H1 (cell line): ENCODE measurements at regions not wholly inside any gene's neighbourhood (a gene's known extent, or its start where the extent isn't known, plus 50 kb on each side); places are given as distances from the start of the nearest gene placed in this dataset.

ENCODE experiments used
- CTCF ChIA-PET: fragments of 300-600 bp; sonication (Branson Sonifier 250); formaldehyde crosslinking; loops from one replicate; lab custom pipeline; 2021; ENCODE audit not compliant: partially characterized antibody; lab: Charles Lee
- POLR2A ChIA-PET: fragments of 300-600 bp; sonication (Branson Sonifier 250); formaldehyde crosslinking; loops from one replicate; lab custom pipeline; 2021; ENCODE audit warnings: inconsistent platforms; ENCODE audit not compliant: partially characterized antibody; lab: Charles Lee
- DNase-seq, 2 experiments: peaks; one replicate each; pipeline versions ENCODE4 v3.0.0 to v3.0.0-alpha.2; 2010 to 2022; ENCODE audit warnings: low spot score in 2 of 2, low read depth in 1 of 2, mixed read lengths in 1 of 2
- FAIRE-seq: peaks from 2 replicates; lab custom pipeline; 2011; peaks lifted over from hg19 to GRCh38; lab: Jason Lieb, UNC
- H2AFZ ChIP-seq: 2 replicates; pipeline ENCODE4 v1.8.1; 2012; ENCODE audit warnings: low read length, inconsistent platforms
- H2AK5ac ChIP-seq: 2 replicates; pipeline ENCODE4 v1.6.1; 2013; ENCODE audit warnings: low read depth, low read length
- H2BK120ac ChIP-seq: replicated peaks from 2 replicates; pipeline ENCODE3; 2013; ENCODE audit warnings: low read depth, low read length, inconsistent platforms
- H2BK12ac ChIP-seq: 2 replicates; pipeline ENCODE4 v1.6.1; 2013; ENCODE audit warnings: low read depth, low read length
- H2BK15ac ChIP-seq: 2 replicates; pipeline ENCODE4 v1.6.1; 2013; ENCODE audit warnings: low read length
- H2BK20ac ChIP-seq: 2 replicates; pipeline ENCODE4 v1.6.1; 2013; ENCODE audit warnings: low read length
- H2BK5ac ChIP-seq: 2 replicates; pipeline ENCODE4 v1.6.1; 2013; ENCODE audit warnings: low read depth, low read length
- H3K14ac ChIP-seq: 2 replicates; pipeline ENCODE4 v1.6.1; 2013; ENCODE audit warnings: inconsistent platforms; ENCODE audit not compliant: insufficient read length
- H3K18ac ChIP-seq: 2 replicates; pipeline ENCODE4 v1.6.1; 2013; ENCODE audit warnings: low read length; ENCODE audit errors: extremely low read depth
- H3K23ac ChIP-seq: 2 replicates; pipeline ENCODE4 v1.6.1; 2013; ENCODE audit warnings: inconsistent platforms; ENCODE audit not compliant: insufficient read length
- H3K23me2 ChIP-seq: 2 replicates; pipeline ENCODE4 v1.6.1; 2013; ENCODE audit warnings: low read depth, low read length
- H3K27ac ChIP-seq: 2 replicates; pipeline ENCODE4 v1.6.1; 2011; ENCODE audit warnings: low read depth, low read length, inconsistent platforms
- H3K27me3 ChIP-seq, 4 experiments: replicated peaks in 1 of 4; 1 replicate in 1 of 4; 2 replicates in 3 of 4; pipeline versions ENCODE4 v1.6.1 to v1.8.1; 2011 to 2013; ENCODE audit warnings: low read length in 3 of 4, mild to moderate bottlenecking in 3 of 4, inconsistent platforms in 2 of 4, mixed read lengths in 2 of 4, moderate library complexity in 1 of 4; ENCODE audit not compliant: control insufficient read depth in 3 of 4, insufficient read depth in 3 of 4; ENCODE audit errors: extremely low read depth in 1 of 4
- H3K36me3 ChIP-seq, 4 experiments: 2 replicates each; pipeline versions ENCODE4 v1.6.1 to v1.8.1; 2011 to 2013; ENCODE audit warnings: mild to moderate bottlenecking in 4 of 4, low read length in 3 of 4, moderate library complexity in 2 of 4, control low read depth in 1 of 4, inconsistent platforms in 1 of 4; ENCODE audit not compliant: insufficient read depth in 4 of 4, control insufficient read depth in 2 of 4
- H3K4ac ChIP-seq: replicated peaks from 2 replicates; pipeline ENCODE3; 2013; ENCODE audit warnings: low read length, low read depth, mixed read lengths, inconsistent platforms; ENCODE audit not compliant: insufficient read length
- H3K4me1 ChIP-seq, 4 experiments: replicated peaks in 1 of 4; 1 replicate in 1 of 4; 2 replicates in 3 of 4; pipeline versions ENCODE4 v1.6.1 to v1.8.1; 2011 to 2013; ENCODE audit warnings: low read length in 3 of 4, inconsistent platforms in 2 of 4, mixed read lengths in 1 of 4; ENCODE audit not compliant: insufficient read depth in 4 of 4, control insufficient read depth in 3 of 4
- H3K4me2 ChIP-seq, 2 experiments: 2 replicates each; pipeline versions ENCODE4 v1.6.1 to v1.8.1; 2011 to 2013; ENCODE audit warnings: low read depth in 2 of 2, low read length in 2 of 2, control low read depth in 1 of 2, inconsistent platforms in 1 of 2, mild to moderate bottlenecking in 1 of 2; ENCODE audit not compliant: insufficient read depth in 1 of 2
- H3K4me3 ChIP-seq, 4 experiments: fragments of 200-600, 300-600 bp in 1 of 4; sonication (generic), shearing (Covaris generic), sonication (Bioruptor Twin) in 1 of 4; 2 replicates each; pipeline versions ENCODE4 v1.5.1 to v1.8.1; 2011 to 2016; ENCODE audit warnings: low read length in 4 of 4, low read depth in 3 of 4, control low read depth in 2 of 4, inconsistent platforms in 2 of 4, mild to moderate bottlenecking in 2 of 4, mixed read lengths in 1 of 4, moderate library complexity in 1 of 4; ENCODE audit not compliant: insufficient read depth in 2 of 4; ENCODE audit errors: extremely low read depth in 1 of 4
- H3K56ac ChIP-seq: replicated peaks from 2 replicates; pipeline ENCODE3; 2013; ENCODE audit warnings: low read depth, mild to moderate bottlenecking, mixed read lengths, low read length, inconsistent platforms; ENCODE audit not compliant: insufficient read length
- H3K79me1 ChIP-seq: 2 replicates; pipeline ENCODE4 v1.6.1; 2013; ENCODE audit warnings: low read depth, low read length, control low read depth
- H3K79me2 ChIP-seq, 2 experiments: 2 replicates each; pipeline versions ENCODE4 v1.6.1 to v1.8.1; 2012 to 2013; ENCODE audit warnings: low read length in 2 of 2, mild to moderate bottlenecking in 2 of 2, inconsistent platforms in 1 of 2; ENCODE audit not compliant: insufficient read depth in 2 of 2, control insufficient read depth in 1 of 2
- H3K9ac ChIP-seq, 4 experiments: replicated peaks in 1 of 4; 1 replicate in 1 of 4; 2 replicates in 3 of 4; pipeline versions ENCODE4 v1.6.1 to v1.8.1; 2011 to 2013; ENCODE audit warnings: low read depth in 3 of 4, low read length in 3 of 4, control low read depth in 2 of 4, mild to moderate bottlenecking in 2 of 4, moderate library complexity in 2 of 4, inconsistent platforms in 1 of 4; ENCODE audit errors: extremely low read depth in 1 of 4
- H3K9me3 ChIP-seq, 2 experiments: 2 replicates each; pipeline versions ENCODE4 v1.6.1 to v1.8.1; 2012 to 2013; ENCODE audit warnings: mild to moderate bottlenecking in 2 of 2, moderate library complexity in 2 of 2, control low read depth in 1 of 2, inconsistent platforms in 1 of 2, low read depth in 1 of 2, low read length in 1 of 2, mixed read lengths in 1 of 2; ENCODE audit not compliant: insufficient read depth in 2 of 2
- H4K20me1 ChIP-seq, 2 experiments: replicated peaks in 1 of 2; 2 replicates each; pipeline versions ENCODE3 to v1.8.1; 2011 to 2013; ENCODE audit warnings: inconsistent platforms in 2 of 2, low read length in 2 of 2, mild to moderate bottlenecking in 1 of 2; ENCODE audit not compliant: insufficient read depth in 2 of 2, control insufficient read depth in 1 of 2
- H4K5ac ChIP-seq: 2 replicates; pipeline ENCODE4 v1.6.1; 2013; ENCODE audit warnings: low read length, low read depth, mixed read lengths, inconsistent platforms; ENCODE audit not compliant: insufficient read length
- H4K8ac ChIP-seq: 2 replicates; pipeline ENCODE4 v1.8.0; 2013; ENCODE audit warnings: mild to moderate bottlenecking, moderate library complexity, low read length, inconsistent platforms; ENCODE audit not compliant: insufficient read depth; ENCODE audit errors: extremely low read depth
- H4K91ac ChIP-seq: replicated peaks from 2 replicates; pipeline ENCODE3; 2013; ENCODE audit warnings: low read length, mixed read lengths, inconsistent platforms; ENCODE audit not compliant: insufficient read length
- BCL11A ChIP-seq, 2 experiments: IDR thresholded peaks; one replicate each; pipeline ENCODE4 v1.6.1; 2011; ENCODE audit warnings: low read depth in 2 of 2, low read length in 2 of 2, mild to moderate bottlenecking in 2 of 2
- CBX5 ChIP-seq: fragments of 300-800, 300-1000 bp; sonication (generic); IDR thresholded peaks from 2 replicates; pipeline ENCODE4 v1.7.1; 2016; ENCODE audit warnings: antibody characterized with exemption, low read length, low read depth
- CEBPB ChIP-seq: IDR thresholded peaks from 2 replicates; pipeline ENCODE4 v1.6.1; 2012; ENCODE audit warnings: low read depth, low read length
- EGR1 ChIP-seq: IDR thresholded peaks from 2 replicates; pipeline ENCODE4 v1.6.1; 2011; ENCODE audit warnings: low read depth, low read length, borderline replicate concordance
- JUND ChIP-seq: IDR thresholded peaks from 2 replicates; pipeline ENCODE4 v1.6.1; 2011; ENCODE audit warnings: mild to moderate bottlenecking, improper control_type of control experiment, low read length
- POLR2AphosphoS5 ChIP-seq: IDR thresholded peaks from 2 replicates; pipeline ENCODE4 v1.6.1; 2011; ENCODE audit warnings: low read depth, low read length
- RFX5 ChIP-seq: IDR thresholded peaks from 2 replicates; pipeline ENCODE4 v1.6.1; 2011; ENCODE audit warnings: low read depth, low read length, improper control_type of control experiment, borderline replicate concordance
- SP4 ChIP-seq: IDR thresholded peaks from 2 replicates; pipeline ENCODE4 v1.6.1; 2012; ENCODE audit warnings: low read length, inconsistent platforms
- WGBS, 2 experiments: shearing (Covaris generic) in 1 of 2; methylation state at CpG; one replicate each; pipeline versions ENCODE4 v1.1.6 to v1.1.7; 2013 to 2015; ENCODE audit warnings: low lambda C conversion rate in 2 of 2, mixed read lengths in 2 of 2, inconsistent platforms in 1 of 2, low coverage in 1 of 2, missing lambda C conversion rate in 1 of 2; ENCODE audit not compliant: insufficient replicate concordance in 2 of 2, insufficient coverage in 1 of 2, insufficient read length in 1 of 2; ENCODE audit errors: extremely low coverage in 1 of 2, missing lambda C conversion rate in 1 of 2; 5-methylcytosine and 5-hydroxymethylcytosine counted together

GRCh38 chr2:217183471-217183870 lies 323.6 kb upstream of the TNP1 start:
- H2BK5ac ChIP-seq: no peak overlapping the region
- no peak overlapping the region for H4K91ac ChIP-seq
- H4K5ac ChIP-seq: no peak overlapping the region
- no peak overlapping the region for H3K4me3 ChIP-seq
- H3K23me2 ChIP-seq: no peaks in the 10 kb centered on the region
- no peak overlapping the region for H3K9ac ChIP-seq
- no peak overlapping the region for H2BK12ac ChIP-seq
- DNase-seq (no peak), FAIRE-seq (no peak)
- WGBS, 2 experiments: 100% methylated on average over 1 of the region's 1 CpG; no CpG with 5 or more reads in 1 of the 2 experiments
- no peak overlapping the region for H4K8ac ChIP-seq
- H2BK120ac ChIP-seq: no peak overlapping the region
- no peaks in the 10 kb centered on the region for H3K79me2 ChIP-seq
- no peak overlapping the region for H3K4me2 ChIP-seq
- ChIA-PET POLR2A (no interaction called here), CTCF (interaction anchor here (1.5 to 2.9 kb wide), 2 partner anchors 19 to 138 kb away, joined by 3 to 10 read pairs; no protein-coding TSS in a partner anchor)
- no peak overlapping the region for H2BK15ac ChIP-seq
- H3K4me1 ChIP-seq: peaks cover 0 to 2% (median 0%) of the 10 kb centered on the region in 4 experiments; a peak in 1 of 7 replicates
- no peak overlapping the region for H3K56ac ChIP-seq
- H2AK5ac ChIP-seq: no peak overlapping the region
- H3K79me1 ChIP-seq: no peaks in the 10 kb centered on the region
- H2AFZ ChIP-seq: no peak overlapping the region
- H3K4ac ChIP-seq: no peak overlapping the region
- H3K18ac ChIP-seq: no peak overlapping the region
- H3K27me3 ChIP-seq: no peaks in the 10 kb centered on the region; a peak in 1 of 7 replicates
- TF ChIP-seq CEBPB (no peak), BCL11A (IDR thresholded peaks at IDR 0.05; ENCODE audit: low read depth in 2 of 2, low read length in 2 of 2) (no peak), CBX5 (no peak), EGR1 (no peak), JUND (no peak), RFX5 (no peak), POLR2AphosphoS5 (no peak), SP4 (no peak)
- H3K36me3 ChIP-seq: no peaks in the 10 kb centered on the region
- no peak overlapping the region for H3K23ac ChIP-seq
- H3K9me3 ChIP-seq: no peaks in the 10 kb centered on the region
- H4K20me1 ChIP-seq: no peaks in the 10 kb centered on the region
- H2BK20ac ChIP-seq: no peak overlapping the region
- H3K27ac ChIP-seq: no peak overlapping the region
- no peak overlapping the region for H3K14ac ChIP-seq
